HCT116 (cell line): ENCODE measurements at regions not wholly inside any gene's neighbourhood (a gene's known extent, or its start where the extent isn't known, plus 50 kb on each side); places are given as distances from the start of the nearest gene placed in this dataset.

Experiments
- ATAC-seq: fragments of 200-7000 bp; cut with Tn5 transposase; 2 replicates; pipeline ENCODE4 v1.9.1; 2020; ENCODE audit warnings: mild to moderate bottlenecking, moderate library complexity
- BruUV-seq: library from RNA; stranded (reverse); fragments of 400-500 nt; replicated peaks from 2 replicates; lab custom pipeline; 2021; lab: Mats Ljungman, UMichigan
- CTCF ChIA-PET: fragments of 300-600 bp; sonication (Branson Sonifier 250); formaldehyde crosslinking; loops from one replicate; lab custom pipeline; 2021; ENCODE audit warnings: antibody characterized with exemption; lab: Charles Lee
- POLR2A ChIA-PET: fragments of 300-600, 350-600 bp; sonication (Branson Sonifier 250); formaldehyde crosslinking; loops from one replicate; lab custom pipeline; 2021; ENCODE audit warnings: antibody characterized with exemption; lab: Charles Lee
- RAD21 ChIA-PET, 2 experiments: fragments of 300-600 bp; sonication (Branson Sonifier 250); formaldehyde crosslinking; loops; one replicate each; lab custom pipeline; 2023; ENCODE audit warnings: low total read pairs in 2 of 2; ENCODE audit not compliant: uncharacterized antibody in 2 of 2, unreplicated experiment in 2 of 2, low non-redundant PET in 1 of 2; lab: Charles Lee
- DNase-seq: peaks from one replicate; pipeline ENCODE4 v3.0.0-alpha.2; 2010; ENCODE audit warnings: low read depth, low spot score
- H2AFZ ChIP-seq: fragments of 200-600 bp; shearing (Covaris generic), sonication (generic); 2 replicates; pipeline ENCODE4 v1.6.1; 2017; ENCODE audit warnings: low read depth, mixed run types, mixed read lengths, antibody characterized with exemption, low read length; ENCODE audit not compliant: poor library complexity, severe bottlenecking
- H3K27ac ChIP-seq: 2 replicates; pipeline ENCODE4 v1.5.1; 2012; ENCODE audit warnings: low read depth, low read length
- H3K27me3 ChIP-seq: fragments of 200-600 bp; sonication (generic); 2 replicates; pipeline ENCODE4 v1.6.1; 2016; ENCODE audit warnings: mixed run types, low read length, mixed read lengths; ENCODE audit not compliant: insufficient read depth
- H3K36me3 ChIP-seq, 2 experiments: fragments of 200-500 bp in 1 of 2; fragments of 200-600 bp in 1 of 2; sonication (Bioruptor generic) in 1 of 2; sonication (generic) in 1 of 2; 2 replicates each; pipeline versions ENCODE4 v1.5.1 to v1.6.1; 2014 to 2016; ENCODE audit warnings: low read length in 2 of 2, inconsistent platforms in 1 of 2, mixed read lengths in 1 of 2, mixed run types in 1 of 2; ENCODE audit not compliant: insufficient read depth in 2 of 2, control insufficient read depth in 1 of 2
- H3K4me1 ChIP-seq, 2 experiments: fragments of 200-600 bp in 1 of 2; sonication (generic) in 1 of 2; 2 replicates each; pipeline versions ENCODE4 v1.5.1 to v1.6.1; 2012 to 2017; ENCODE audit warnings: low read length in 2 of 2, inconsistent platforms in 1 of 2, mild to moderate bottlenecking in 1 of 2, mixed read lengths in 1 of 2, mixed run types in 1 of 2, moderate library complexity in 1 of 2; ENCODE audit not compliant: insufficient read depth in 2 of 2, control insufficient read depth in 1 of 2
- H3K4me2 ChIP-seq: fragments of 200-600 bp; sonication (generic); 2 replicates; pipeline ENCODE4 v1.6.1; 2017; ENCODE audit warnings: mixed run types, low read length, mixed read lengths
- H3K4me3 ChIP-seq, 2 experiments: fragments of 200-600 bp in 1 of 2; sonication (generic) in 1 of 2; replicated peaks in 1 of 2; 2 replicates each; pipeline ENCODE4 v1.5.1; 2011 to 2016; ENCODE audit warnings: low read length in 2 of 2, control low read depth in 1 of 2, low read depth in 1 of 2, mild to moderate bottlenecking in 1 of 2, mixed read lengths in 1 of 2, mixed run types in 1 of 2
- H3K79me2 ChIP-seq: fragments of 200-600 bp; sonication (generic); 2 replicates; pipeline ENCODE4 v1.6.1; 2017; ENCODE audit warnings: mild to moderate bottlenecking, mixed run types, low read length, moderate library complexity, mixed read lengths; ENCODE audit not compliant: insufficient read depth
- H3K9ac ChIP-seq: fragments of 200-600 bp; sonication (generic); 2 replicates; pipeline ENCODE4 v1.6.1; 2016; ENCODE audit warnings: low read length, mixed read lengths
- H3K9me2 ChIP-seq: fragments of 200-600 bp; sonication (generic), shearing (Covaris generic); 2 replicates; pipeline ENCODE4 v1.6.1; 2017; ENCODE audit warnings: mixed run types, mild to moderate bottlenecking, moderate library complexity; ENCODE audit not compliant: insufficient read depth
- H3K9me3 ChIP-seq, 2 experiments: fragments of 200-500 bp in 1 of 2; fragments of 200-600 bp in 1 of 2; sonication (Bioruptor generic) in 1 of 2; sonication (generic) in 1 of 2; 2 replicates each; pipeline ENCODE4 v1.6.1; 2014 to 2017; ENCODE audit warnings: low read length in 2 of 2, mixed read lengths in 2 of 2, inconsistent platforms in 1 of 2, low read depth in 1 of 2, mild to moderate bottlenecking in 1 of 2, mixed run types in 1 of 2, moderate library complexity in 1 of 2; ENCODE audit not compliant: control insufficient read depth in 1 of 2, insufficient read depth in 1 of 2
- H4K20me1 ChIP-seq: fragments of 200-600 bp; sonication (generic), shearing (Covaris generic); 2 replicates; pipeline ENCODE4 v1.6.1; 2017; ENCODE audit warnings: mixed run types, mild to moderate bottlenecking, moderate library complexity; ENCODE audit not compliant: insufficient read depth
- EGR1 ChIP-seq: IDR thresholded peaks from 2 replicates; pipeline ENCODE4 v1.6.1; 2012; ENCODE audit warnings: low read depth
- ELF1 ChIP-seq: IDR thresholded peaks from 2 replicates; pipeline ENCODE4 v1.6.1; 2012; ENCODE audit warnings: low read depth, borderline replicate concordance
- SP1 ChIP-seq: IDR thresholded peaks from 2 replicates; pipeline ENCODE4 v1.6.1; 2012; ENCODE audit warnings: low read depth
- TCF7L2 ChIP-seq: IDR thresholded peaks from 2 replicates; pipeline ENCODE4 v1.7.0; 2011; ENCODE audit warnings: borderline replicate concordance, inconsistent platforms; ENCODE audit not compliant: insufficient read depth, insufficient read length; ENCODE audit errors: extremely low read depth
- YY1 ChIP-seq: IDR thresholded peaks from 2 replicates; pipeline ENCODE4 v1.6.1; 2011; ENCODE audit warnings: low read length, low read depth, moderate library complexity, mild to moderate bottlenecking; ENCODE audit not compliant: insufficient replicate concordance; ENCODE audit errors: extremely low read depth
- intact Hi-C: fragments of 100-400 bp; cut with micrococcal nuclease; formaldehyde crosslinking; loops from 2 replicates; pipeline ENCODE4 v1.10.0; 2022
- TF ChIP-seq, protein P1 (sequence below): IDR thresholded peaks from 2 replicates; pipeline ENCODE4 v1.6.1; 2011; ENCODE audit warnings: mild to moderate bottlenecking, low read length, moderate library complexity; ENCODE audit not compliant: insufficient replicate concordance; ENCODE audit errors: extremely low read depth

- ChIA-PET RAD21 (no interaction called here), POLR2A (no interaction called here), CTCF (no interaction called here)
- H3K9ac ChIP-seq = no peak overlapping the region
- H3K4me1 ChIP-seq = peaks cover 3 to 16% of the 10 kb centered on the region in 2 experiments; a peak in 3 of 4 replicates
- DNase-seq (no peak), ATAC-seq (no peak)
- H4K20me1 ChIP-seq = no peaks in the 10 kb centered on the region
- no peak overlapping the region for H2AFZ ChIP-seq
- H3K79me2 ChIP-seq = no peaks in the 10 kb centered on the region
- H3K27ac ChIP-seq = no peak overlapping the region
- no peaks in the 10 kb centered on the region for H3K9me3 ChIP-seq
- intact Hi-C loops = no loop called here
- TF ChIP-seq TCF7L2 = no peak
- BruUV-seq = no TSS peak
- H3K36me3 ChIP-seq = no peaks in the 10 kb centered on the region
- H3K4me3 ChIP-seq = no peak overlapping the region
- H3K4me2 ChIP-seq = no peak overlapping the region
- no peaks in the 10 kb centered on the region for H3K27me3 ChIP-seq
- H3K9me2 ChIP-seq = no peaks in the 10 kb centered on the region
These were observed 118.3 kb upstream of the DNAJC10 start for GRCh38 chr2:182597570-182598295.

GRCh38 chr2:182598626-182599025, 117.4 kb upstream of the DNAJC10 start:
- Histone ChIP-seq H4K20me1 (no peaks in the 10 kb centered on the region), H2AFZ (no peak overlapping the region), H3K4me3 (no peak overlapping the region), H3K27me3 (no peaks in the 10 kb centered on the region), H3K4me1 (peaks cover under 1 to 7% of the 10 kb centered on the region in 2 experiments; a peak in 3 of 4 replicates), H3K9me3 (no peaks in the 10 kb centered on the region), H3K4me2 (no peak overlapping the region), H3K9ac (no peak overlapping the region), H3K79me2 (no peaks in the 10 kb centered on the region), H3K36me3 (no peaks in the 10 kb centered on the region), H3K9me2 (no peaks in the 10 kb centered on the region), H3K27ac (no peak overlapping the region)
- ChIA-PET POLR2A (no interaction called here), RAD21 (no interaction called here), CTCF (no interaction called here)
- ATAC-seq (no peak), DNase-seq (no peak)
- TF ChIP-seq SP1 (no peak), ELF1 (no peak), YY1 (no peak), EGR1 (no peak), TCF7L2 (no peak)
- TF ChIP-seq, protein P1, sequence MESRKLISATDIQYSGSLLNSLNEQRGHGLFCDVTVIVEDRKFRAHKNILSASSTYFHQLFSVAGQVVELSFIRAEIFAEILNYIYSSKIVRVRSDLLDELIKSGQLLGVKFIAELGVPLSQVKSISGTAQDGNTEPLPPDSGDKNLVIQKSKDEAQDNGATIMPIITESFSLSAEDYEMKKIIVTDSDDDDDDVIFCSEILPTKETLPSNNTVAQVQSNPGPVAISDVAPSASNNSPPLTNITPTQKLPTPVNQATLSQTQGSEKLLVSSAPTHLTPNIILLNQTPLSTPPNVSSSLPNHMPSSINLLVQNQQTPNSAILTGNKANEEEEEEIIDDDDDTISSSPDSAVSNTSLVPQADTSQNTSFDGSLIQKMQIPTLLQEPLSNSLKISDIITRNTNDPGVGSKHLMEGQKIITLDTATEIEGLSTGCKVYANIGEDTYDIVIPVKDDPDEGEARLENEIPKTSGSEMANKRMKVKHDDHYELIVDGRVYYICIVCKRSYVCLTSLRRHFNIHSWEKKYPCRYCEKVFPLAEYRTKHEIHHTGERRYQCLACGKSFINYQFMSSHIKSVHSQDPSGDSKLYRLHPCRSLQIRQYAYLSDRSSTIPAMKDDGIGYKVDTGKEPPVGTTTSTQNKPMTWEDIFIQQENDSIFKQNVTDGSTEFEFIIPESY = no peak
- intact Hi-C loops = no loop called here
- BruUV-seq = no TSS peak
